Uterus (tissue), 3 donors: ENCODE measurements at regions not wholly inside any gene's neighbourhood (a gene's known extent, or its start where the extent isn't known, plus 50 kb on each side); places are given as distances from the start of the nearest gene placed in this dataset.

Source experiments
- DNase-seq, 2 donors: peaks; one replicate each; pipeline ENCODE4 v3.0.0-alpha.2; 2019 to 2020
- H3K27ac ChIP-seq, 2 donors: fragments of 200-600 bp; sonication (generic); 1 replicate in 1 of 2; 2 replicates in 1 of 2; pipeline ENCODE4 v1.5.1; 2016 to 2018
- H3K27me3 ChIP-seq, 2 donors: fragments of 200-600 bp; sonication (generic); one replicate each; pipeline ENCODE4 v1.5.1; 2018 to 2019; ENCODE audit warnings: control low read depth in 1 of 2
- H3K36me3 ChIP-seq, 2 donors: fragments of 200-600 bp; sonication (generic); one replicate each; pipeline ENCODE4 v1.5.1; 2019; ENCODE audit warnings: control low read depth in 1 of 2
- H3K4me1 ChIP-seq, 2 donors: fragments of 200-600 bp; sonication (generic); one replicate each; pipeline ENCODE4 v1.5.1; 2018 to 2019; ENCODE audit warnings: control low read depth in 1 of 2
- H3K4me3 ChIP-seq, 2 donors: fragments of 200-600 bp; sonication (generic); 1 replicate in 1 of 2; 2 replicates in 1 of 2; pipeline ENCODE4 v1.5.1; 2018 to 2019; ENCODE audit warnings: mild to moderate bottlenecking in 1 of 2
- H3K9me3 ChIP-seq, 2 donors: fragments of 200-600 bp; sonication (generic); one replicate each; pipeline ENCODE4 v1.5.1; 2019; ENCODE audit warnings: control low read depth in 1 of 2
- CTCF ChIP-seq, 4 experiments: fragments of 200-600 bp in 2 of 4; fragments of 450-650 bp in 2 of 4; sonication (generic) in 2 of 4; IDR thresholded peaks; one replicate each; pipeline ENCODE4 v1.5.1; 2016 to 2019; ENCODE audit warnings: antibody characterized with exemption in 4 of 4, mild to moderate bottlenecking in 2 of 4, moderate library complexity in 1 of 4
- POLR2A ChIP-seq, 2 donors: fragments of 450-650 bp; IDR thresholded peaks; one replicate each; pipeline ENCODE4 v1.6.1; 2016; ENCODE audit warnings: antibody characterized with exemption in 2 of 2, mild to moderate bottlenecking in 1 of 2, moderate library complexity in 1 of 2
- intact Hi-C: fragments of 100-400 bp; cut with DNase I; formaldehyde crosslinking; loops from one replicate; pipeline ENCODE4 v1.15.1; 2023; ENCODE audit warnings: low total_unique reads
- donor health status: DM: yes; HTN: yes; CAD: no.

DNA sequence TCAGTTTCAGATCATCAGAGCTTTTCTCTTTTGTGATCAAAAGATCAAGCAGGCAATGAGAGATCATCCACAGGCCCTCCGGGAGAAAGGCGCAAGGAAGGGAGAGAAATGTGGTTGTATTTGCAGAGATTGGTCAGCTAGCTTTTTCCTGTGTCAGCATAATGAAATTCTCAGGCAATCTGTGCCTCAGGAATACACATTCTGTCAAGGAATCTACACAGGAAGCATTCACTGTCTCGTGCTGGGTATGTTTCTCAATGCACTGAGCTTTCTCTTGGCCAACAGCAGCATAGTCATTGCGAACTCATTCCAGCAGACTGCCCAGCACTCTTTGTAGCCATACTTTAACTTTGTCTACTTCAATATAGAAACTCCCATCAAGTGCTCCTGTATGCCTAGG, 413.7 kb downstream of the PPP3CA start:
- Histone ChIP-seq H3K27me3 (no peaks in the 10 kb centered on the region), H3K36me3 (no peaks in the 10 kb centered on the region), H3K4me1 (no peaks in the 10 kb centered on the region), H3K27ac (no peak overlapping the region), H3K9me3 (no peaks in the 10 kb centered on the region), H3K4me3 (no peak overlapping the region)
- DNase-seq, result no peak
- intact Hi-C loops, result no loop called here
- TF ChIP-seq CTCF (IDR thresholded peaks at IDR 0.05) (no peak), POLR2A (IDR thresholded peaks at IDR 0.05) (no peak)

GRCh38 chr4:100929758-100930157, 411.9 kb upstream of the EMCN start:
- TF ChIP-seq POLR2A (IDR thresholded peaks at IDR 0.05) (no peak), CTCF (IDR thresholded peaks at IDR 0.05) (no peak)
- Histone ChIP-seq H3K27ac (no peak overlapping the region), H3K4me1 (no peaks in the 10 kb centered on the region), H3K36me3 (no peaks in the 10 kb centered on the region), H3K27me3 (no peaks in the 10 kb centered on the region), H3K9me3 (no peaks in the 10 kb centered on the region), H3K4me3 (no peak overlapping the region)
- intact Hi-C loops, result no loop called here
- no peak for DNase-seq

DNA sequence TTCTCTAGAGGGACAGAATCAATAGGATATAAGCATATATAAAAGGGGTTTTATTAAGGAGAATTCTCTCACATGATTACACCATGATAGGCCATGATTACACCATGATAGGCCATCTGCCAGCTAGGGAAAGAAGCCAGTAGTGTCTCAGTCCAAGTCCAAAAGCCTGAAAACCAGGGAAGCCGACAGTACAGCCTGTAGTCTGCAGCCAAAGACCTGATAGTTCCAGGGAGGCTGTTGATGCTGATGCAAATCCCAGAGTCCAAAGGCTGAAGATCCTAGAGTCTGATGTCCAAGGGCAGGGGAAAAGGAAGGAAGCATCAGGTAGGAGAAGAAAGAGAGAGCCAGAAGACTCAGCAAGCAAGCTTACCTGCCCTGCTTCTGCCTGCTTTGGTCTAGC, 411.3 kb upstream of the EMCN start:
- no peaks in the 10 kb centered on the region for H3K4me1 ChIP-seq
- no peaks in the 10 kb centered on the region for H3K9me3 ChIP-seq
- TF ChIP-seq POLR2A (IDR thresholded peaks at IDR 0.05), result no peak
- no peak for TF ChIP-seq CTCF (IDR thresholded peaks at IDR 0.05)
- no peaks in the 10 kb centered on the region for H3K36me3 ChIP-seq
- DNase-seq, result no peak
- H3K27me3 ChIP-seq, result no peaks in the 10 kb centered on the region
- intact Hi-C loops, result no loop called here
- H3K4me3 ChIP-seq, result no peak overlapping the region
- H3K27ac ChIP-seq, result no peak overlapping the region

DNA sequence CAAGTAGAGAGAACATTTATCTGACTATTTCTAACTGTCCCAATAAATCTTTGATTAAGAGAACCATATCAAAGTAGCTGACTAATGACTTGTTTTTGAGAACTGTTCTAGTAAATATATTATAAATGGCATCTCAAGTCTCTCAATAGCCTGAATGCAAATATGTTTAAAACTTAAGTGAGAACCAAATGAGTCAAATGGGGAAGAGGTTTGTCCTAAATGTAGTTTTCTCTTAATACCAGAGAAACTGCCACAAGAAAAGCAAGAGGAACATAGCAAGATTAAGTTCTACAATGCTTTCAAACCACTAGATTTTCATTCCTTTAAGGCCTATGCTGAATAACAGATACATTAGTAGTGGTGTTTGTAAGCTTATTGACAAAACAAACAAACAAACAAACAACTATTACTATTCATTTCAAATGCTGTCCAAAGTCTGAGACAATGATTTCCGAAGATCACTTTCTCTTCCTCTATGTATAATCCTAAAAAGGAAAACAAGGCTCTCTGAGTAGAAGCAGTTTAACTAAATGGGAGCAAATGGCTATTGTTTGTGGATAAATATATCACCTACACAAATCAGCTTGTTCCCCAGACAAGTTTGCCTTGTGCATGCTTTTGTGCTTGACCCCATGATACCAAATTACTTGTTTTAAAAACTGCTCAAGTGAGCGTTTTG, 408.4 kb upstream of the EMCN start:
- no peaks in the 10 kb centered on the region for H3K36me3 ChIP-seq
- TF ChIP-seq POLR2A (IDR thresholded peaks at IDR 0.05), result no peak
- no peak for TF ChIP-seq CTCF (IDR thresholded peaks at IDR 0.05)
- no peaks in the 10 kb centered on the region for H3K9me3 ChIP-seq
- no peak overlapping the region for H3K4me3 ChIP-seq
- no peak for DNase-seq
- no peak overlapping the region for H3K27ac ChIP-seq
- no peaks in the 10 kb centered on the region for H3K4me1 ChIP-seq
- no peaks in the 10 kb centered on the region for H3K27me3 ChIP-seq
- intact Hi-C loops, result no loop called here

DNA sequence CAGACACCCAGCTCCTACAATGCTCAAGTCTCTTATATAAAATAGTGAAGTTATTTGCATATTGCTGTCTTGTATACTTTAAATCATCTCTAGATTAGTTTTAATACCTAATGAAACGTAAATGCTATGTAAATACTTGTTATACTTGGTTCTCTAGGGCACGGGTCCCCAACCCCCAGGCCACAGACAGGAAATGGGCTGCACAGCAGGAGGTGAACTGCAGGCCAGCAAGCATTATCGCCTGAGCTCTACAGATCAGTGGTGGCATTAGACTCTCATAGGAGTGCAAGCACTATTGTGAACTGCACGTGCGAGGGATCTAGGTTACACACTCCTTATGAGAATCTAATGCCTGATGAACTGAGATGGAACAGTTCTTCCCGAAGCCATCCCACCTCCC, 395.9 kb upstream of the EMCN start:
- no peak overlapping the region for H3K4me3 ChIP-seq
- DNase-seq, result no peak
- TF ChIP-seq CTCF (IDR thresholded peaks at IDR 0.05) (no peak), POLR2A (IDR thresholded peaks at IDR 0.05) (no peak)
- no peaks in the 10 kb centered on the region for H3K4me1 ChIP-seq
- H3K9me3 ChIP-seq, result no peaks in the 10 kb centered on the region
- H3K27me3 ChIP-seq, result no peaks in the 10 kb centered on the region
- H3K36me3 ChIP-seq, result no peaks in the 10 kb centered on the region
- no peak overlapping the region for H3K27ac ChIP-seq
- intact Hi-C loops, result no loop called here
